ENCODE measurements at regions not wholly inside any gene's neighbourhood (a gene's known extent, or its start where the extent isn't known, plus 50 kb on each side); places are given as distances from the start of the nearest gene placed in this dataset.

GRCh38 chr16:87093804-87094555, 223.2 kb downstream of the C16orf95 start:
- no peak overlapping the region for H3K4me3 ChIP-seq
- WGBS (ENCODE audit: missing lambda C conversion rate) = 45% methylated on average over 9 of the region's 18 CpGs
- H3K9me3 ChIP-seq = no peaks in the 10 kb centered on the region
- ATAC-seq = no peak
- no peak overlapping the region for H3K4me2 ChIP-seq
- no peak for DNase-seq (ENCODE audit: low read depth in 1 of 2, low spot score in 1 of 2)
- ChIA-PET CTCF (interaction anchor here (0.9 to 1.7 kb wide), 2 partner anchors 10 to 32 kb away, joined by 3 read pairs; no protein-coding TSS in a partner anchor), POLR2A (no interaction called here)
- H3K4me1 ChIP-seq = no peaks in the 10 kb centered on the region
- TF ChIP-seq HES2 (IDR thresholded peaks at IDR 0.05) = no peak
- TF ChIP-seq FOSL2 (IDR thresholded peaks at IDR 0.05) = no peak
- TF ChIP-seq FOSL2 (CRISPR knock-in tag; IDR thresholded peaks at IDR 0.05) = no peak
- TF ChIP-seq, protein P1, sequence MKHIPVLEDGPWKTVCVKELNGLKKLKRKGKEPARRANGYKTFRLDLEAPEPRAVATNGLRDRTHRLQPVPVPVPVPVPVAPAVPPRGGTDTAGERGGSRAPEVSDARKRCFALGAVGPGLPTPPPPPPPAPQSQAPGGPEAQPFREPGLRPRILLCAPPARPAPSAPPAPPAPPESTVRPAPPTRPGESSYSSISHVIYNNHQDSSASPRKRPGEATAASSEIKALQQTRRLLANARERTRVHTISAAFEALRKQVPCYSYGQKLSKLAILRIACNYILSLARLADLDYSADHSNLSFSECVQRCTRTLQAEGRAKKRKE (CRISPR knock-in tag; IDR thresholded peaks at IDR 0.05; ENCODE audit: low read depth) = no peak
- TF ChIP-seq JUN (IDR thresholded peaks at IDR 0.05) = no peak
- no peak for TF ChIP-seq NR3C1 (IDR thresholded peaks at IDR 0.05)
- FAIRE-seq = no peak
- H3K27ac ChIP-seq = no peak overlapping the region

DNA sequence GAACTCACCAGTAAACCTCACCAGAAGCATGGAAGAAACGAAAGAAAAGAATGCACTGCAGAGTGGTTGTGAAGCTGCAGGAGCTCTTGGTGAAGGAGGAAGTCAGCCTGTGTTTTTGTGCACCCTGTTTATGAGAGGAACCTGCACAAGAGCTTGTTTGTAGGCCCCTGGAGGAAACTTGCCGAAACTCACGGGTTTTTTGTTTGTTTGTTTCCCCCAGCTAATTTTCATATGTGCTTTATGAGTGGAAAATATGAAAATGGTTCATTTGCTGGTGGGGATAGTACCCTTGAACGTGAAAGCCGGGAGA, 222.7 kb downstream of the C16orf95 start:
- Histone ChIP-seq H3K4me3 (no peak overlapping the region), H3K4me1 (no peaks in the 10 kb centered on the region), H3K9me3 (no peaks in the 10 kb centered on the region), H3K27ac (no peak overlapping the region), H3K4me2 (no peak overlapping the region)
- ATAC-seq = no peak
- CTCF ChIA-PET = interaction anchor here (0.9 to 1.7 kb wide), 2 partner anchors 9 to 32 kb away, joined by 3 read pairs; no protein-coding TSS in a partner anchor
- POLR2A ChIA-PET = no interaction called here
- FAIRE-seq = no peak
- TF ChIP-seq RARB (CRISPR knock-in tag; IDR thresholded peaks at IDR 0.05) (no peak), GATA3 (IDR thresholded peaks at IDR 0.05; ENCODE audit: borderline replicate concordance) (no peak), ESRRA (IDR thresholded peaks at IDR 0.05; ENCODE audit: borderline replicate concordance, low read length) (no peak), CBX8 (IDR thresholded peaks at IDR 0.05) (no peak)
- TF ChIP-seq, protein P2, sequence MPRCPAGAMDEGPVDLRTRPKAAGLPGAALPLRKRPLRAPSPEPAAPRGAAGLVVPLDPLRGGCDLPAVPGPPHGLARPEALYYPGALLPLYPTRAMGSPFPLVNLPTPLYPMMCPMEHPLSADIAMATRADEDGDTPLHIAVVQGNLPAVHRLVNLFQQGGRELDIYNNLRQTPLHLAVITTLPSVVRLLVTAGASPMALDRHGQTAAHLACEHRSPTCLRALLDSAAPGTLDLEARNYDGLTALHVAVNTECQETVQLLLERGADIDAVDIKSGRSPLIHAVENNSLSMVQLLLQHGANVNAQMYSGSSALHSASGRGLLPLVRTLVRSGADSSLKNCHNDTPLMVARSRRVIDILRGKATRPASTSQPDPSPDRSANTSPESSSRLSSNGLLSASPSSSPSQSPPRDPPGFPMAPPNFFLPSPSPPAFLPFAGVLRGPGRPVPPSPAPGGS (IDR thresholded peaks at IDR 0.05) = no peak
- WGBS (ENCODE audit: missing lambda C conversion rate) = 54% methylated on average over 5 of the region's 5 CpGs
- no peak for DNase-seq (ENCODE audit: low read depth in 1 of 2, low spot score in 1 of 2)

GRCh38 chr16:87095271-87095670, 221.9 kb downstream of the C16orf95 start:
- FAIRE-seq (no peak), ATAC-seq (no peak), DNase-seq (ENCODE audit: low read depth in 1 of 2, low spot score in 1 of 2) (no peak)
- Histone ChIP-seq H3K4me3 (no peak overlapping the region), H3K9me3 (no peaks in the 10 kb centered on the region), H3K27ac (no peak overlapping the region), H3K4me2 (no peak overlapping the region), H3K4me1 (no peaks in the 10 kb centered on the region)
- ChIA-PET CTCF (interaction anchor here (1.7 kb wide), 1 partner anchor 8 kb away, joined by 3 read pairs; no protein-coding TSS in a partner anchor), POLR2A (no interaction called here)
- 58% methylated on average over 5 of the region's 5 CpGs for WGBS (ENCODE audit: missing lambda C conversion rate)
- TF ChIP-seq ZNF302 (CRISPR knock-in tag; IDR thresholded peaks at IDR 0.05) (no peak), JUN (IDR thresholded peaks at IDR 0.05) (no peak), RARB (CRISPR knock-in tag; IDR thresholded peaks at IDR 0.05) (no peak), RAD21 (conservative IDR thresholded peaks at IDR 0.05 in 1 of 2, IDR thresholded peaks at IDR 0.05 in 1 of 2) (no peak), CEBPB (IDR thresholded peaks at IDR 0.05) (no peak), HOXB5 (CRISPR knock-in tag; IDR thresholded peaks at IDR 0.05) (no peak), SMC3 (IDR thresholded peaks at IDR 0.05) (no peak), FOSB (CRISPR knock-in tag; IDR thresholded peaks at IDR 0.05) (no peak), HEYL (CRISPR knock-in tag; IDR thresholded peaks at IDR 0.05) (no peak), GATA3 (IDR thresholded peaks at IDR 0.05; ENCODE audit: borderline replicate concordance) (no peak)
- TF ChIP-seq, protein P2 (IDR thresholded peaks at IDR 0.05) = no peak
- TF ChIP-seq, protein P3, sequence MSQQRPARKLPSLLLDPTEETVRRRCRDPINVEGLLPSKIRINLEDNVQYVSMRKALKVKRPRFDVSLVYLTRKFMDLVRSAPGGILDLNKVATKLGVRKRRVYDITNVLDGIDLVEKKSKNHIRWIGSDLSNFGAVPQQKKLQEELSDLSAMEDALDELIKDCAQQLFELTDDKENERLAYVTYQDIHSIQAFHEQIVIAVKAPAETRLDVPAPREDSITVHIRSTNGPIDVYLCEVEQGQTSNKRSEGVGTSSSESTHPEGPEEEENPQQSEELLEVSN (IDR thresholded peaks at IDR 0.05; ENCODE audit: borderline replicate concordance, low read depth) = no peak
- TF ChIP-seq, protein P4, sequence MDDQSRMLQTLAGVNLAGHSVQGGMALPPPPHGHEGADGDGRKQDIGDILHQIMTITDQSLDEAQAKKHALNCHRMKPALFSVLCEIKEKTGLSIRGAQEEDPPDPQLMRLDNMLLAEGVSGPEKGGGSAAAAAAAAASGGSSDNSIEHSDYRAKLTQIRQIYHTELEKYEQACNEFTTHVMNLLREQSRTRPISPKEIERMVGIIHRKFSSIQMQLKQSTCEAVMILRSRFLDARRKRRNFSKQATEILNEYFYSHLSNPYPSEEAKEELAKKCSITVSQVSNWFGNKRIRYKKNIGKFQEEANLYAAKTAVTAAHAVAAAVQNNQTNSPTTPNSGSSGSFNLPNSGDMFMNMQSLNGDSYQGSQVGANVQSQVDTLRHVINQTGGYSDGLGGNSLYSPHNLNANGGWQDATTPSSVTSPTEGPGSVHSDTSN (IDR thresholded peaks at IDR 0.05) = no peak
- TF ChIP-seq, protein P5, sequence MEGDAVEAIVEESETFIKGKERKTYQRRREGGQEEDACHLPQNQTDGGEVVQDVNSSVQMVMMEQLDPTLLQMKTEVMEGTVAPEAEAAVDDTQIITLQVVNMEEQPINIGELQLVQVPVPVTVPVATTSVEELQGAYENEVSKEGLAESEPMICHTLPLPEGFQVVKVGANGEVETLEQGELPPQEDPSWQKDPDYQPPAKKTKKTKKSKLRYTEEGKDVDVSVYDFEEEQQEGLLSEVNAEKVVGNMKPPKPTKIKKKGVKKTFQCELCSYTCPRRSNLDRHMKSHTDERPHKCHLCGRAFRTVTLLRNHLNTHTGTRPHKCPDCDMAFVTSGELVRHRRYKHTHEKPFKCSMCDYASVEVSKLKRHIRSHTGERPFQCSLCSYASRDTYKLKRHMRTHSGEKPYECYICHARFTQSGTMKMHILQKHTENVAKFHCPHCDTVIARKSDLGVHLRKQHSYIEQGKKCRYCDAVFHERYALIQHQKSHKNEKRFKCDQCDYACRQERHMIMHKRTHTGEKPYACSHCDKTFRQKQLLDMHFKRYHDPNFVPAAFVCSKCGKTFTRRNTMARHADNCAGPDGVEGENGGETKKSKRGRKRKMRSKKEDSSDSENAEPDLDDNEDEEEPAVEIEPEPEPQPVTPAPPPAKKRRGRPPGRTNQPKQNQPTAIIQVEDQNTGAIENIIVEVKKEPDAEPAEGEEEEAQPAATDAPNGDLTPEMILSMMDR (IDR thresholded peaks at IDR 0.05) = no peak

Measured in A549 (cell line).